Activated CD4-positive, alpha-beta T cell treated with anti-CD3 and anti-CD28 coated beads, Interleukin-10, Interleukin-2, amounts not matched to agents 100 ng/mL and 50 ng/mL, durations not matched to agents 16 hours and 8 hours (primary cell): ENCODE measurements at regions not wholly inside any gene's neighbourhood (a gene's known extent, or its start where the extent isn't known, plus 50 kb on each side); places are given as distances from the start of the nearest gene placed in this dataset.
"Not testable (repeated sequence)": the region's sequence is repeated elsewhere in the genome, so short reads cannot be mapped to it uniquely, and the experiment has no call there.

Experiments used
- DNase-seq: peaks from one replicate; pipeline ENCODE4 v3.0.0-alpha.2; 2020

- no peak for DNase-seq
Observed at GRCh38 chr17:51347851-51348584, 87.7 kb downstream of the UTP18 start.

- no peak for DNase-seq
Observed at GRCh38 chr17:51351080-51351479, 90.7 kb downstream of the UTP18 start.

DNA sequence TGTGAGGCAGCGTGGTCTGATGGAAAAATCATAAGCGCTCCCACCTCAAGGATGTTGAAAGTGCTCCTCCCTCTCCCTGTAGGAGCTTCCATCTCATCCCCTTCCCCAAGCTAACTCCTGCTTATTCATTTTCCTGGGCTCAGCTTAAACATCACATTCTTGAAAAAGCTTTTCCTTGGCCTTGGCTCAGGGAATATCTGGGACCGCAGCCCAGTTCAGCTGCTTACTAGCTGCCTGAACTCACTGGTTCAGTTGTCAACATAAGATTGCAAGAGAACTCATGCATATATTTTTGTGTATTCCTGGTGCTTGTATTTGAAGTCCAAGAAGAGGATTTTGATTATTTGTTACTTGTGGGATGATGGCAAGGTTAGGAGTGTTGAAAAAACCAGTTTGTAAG is 91.5 kb downstream of the UTP18 start:
- no peak for DNase-seq

DNA sequence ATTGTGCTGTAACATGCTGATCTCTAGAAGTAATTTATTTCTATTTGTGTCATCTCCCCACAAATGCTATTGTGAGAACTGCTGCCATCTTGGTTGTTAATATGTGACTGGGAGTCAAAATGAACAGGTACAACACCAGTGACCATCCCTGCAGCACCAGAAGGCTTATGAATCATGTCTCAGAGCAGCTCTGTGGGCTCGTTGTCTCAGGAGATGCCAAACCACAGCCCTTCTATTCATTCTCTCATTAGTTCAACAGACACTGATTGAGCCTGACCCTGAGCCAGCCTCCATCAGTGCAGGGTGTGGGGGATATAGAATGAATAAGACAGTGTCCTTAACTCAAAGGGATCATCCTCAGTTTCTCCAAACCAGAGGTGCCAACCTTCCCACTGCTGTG is 92.5 kb downstream of the UTP18 start:
- no peak for DNase-seq

- DNase-seq: no peak
Observed at GRCh38 chr17:51353296-51353695, 93.0 kb downstream of the UTP18 start.

- no peak for DNase-seq
Observed at GRCh38 chr17:51354936-51355335, 94.6 kb downstream of the UTP18 start.

DNA sequence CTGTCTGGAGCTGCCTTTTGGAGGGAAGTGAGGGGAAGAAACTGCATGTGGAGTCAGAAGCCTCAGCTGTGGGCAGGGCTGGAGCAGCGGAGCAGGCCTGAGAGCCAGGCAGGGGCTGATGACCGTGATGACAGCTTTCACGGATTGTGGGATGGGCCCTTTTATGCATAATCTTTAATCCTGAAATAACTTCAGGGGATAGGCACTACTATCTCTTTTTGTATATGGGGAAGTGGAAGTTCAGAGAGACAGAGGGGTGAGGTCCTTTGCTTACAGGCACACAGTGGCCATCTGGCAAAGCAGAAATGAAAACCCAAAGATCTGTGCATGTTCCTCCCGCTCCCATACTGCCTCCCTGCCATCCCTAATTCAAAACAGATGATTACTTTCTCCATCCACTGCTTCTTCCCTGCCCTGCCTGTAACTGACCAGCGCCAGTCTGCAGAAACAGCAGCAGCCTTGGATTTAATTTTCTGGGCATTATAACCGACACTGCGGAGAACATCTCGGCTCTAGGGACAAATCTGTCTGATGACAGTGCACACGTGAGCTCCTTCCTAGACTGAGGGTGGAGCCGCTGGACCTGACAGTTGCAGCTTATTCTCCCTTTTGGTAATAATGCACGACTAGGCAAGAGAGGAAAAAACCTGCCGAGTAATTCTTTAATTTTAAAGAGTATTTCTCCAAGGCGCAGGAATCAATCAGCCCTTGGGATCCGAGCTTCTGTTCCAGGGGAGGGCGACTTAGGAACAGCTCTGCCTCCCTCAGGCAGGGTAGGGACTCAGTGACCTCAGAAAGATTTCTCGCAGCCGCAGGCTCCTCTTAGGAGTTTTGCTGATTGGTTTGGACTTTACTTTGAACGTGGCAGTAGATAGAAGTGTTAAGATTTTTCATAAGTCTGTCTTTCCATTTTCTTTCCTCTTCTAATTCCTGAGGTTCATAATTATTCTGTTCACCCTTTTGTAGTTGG is 95.4 kb downstream of the UTP18 start:
- no peak for DNase-seq

GRCh38 chr17:51359055-51359454 is 98.7 kb downstream of the UTP18 start:
- no peak for DNase-seq

DNA sequence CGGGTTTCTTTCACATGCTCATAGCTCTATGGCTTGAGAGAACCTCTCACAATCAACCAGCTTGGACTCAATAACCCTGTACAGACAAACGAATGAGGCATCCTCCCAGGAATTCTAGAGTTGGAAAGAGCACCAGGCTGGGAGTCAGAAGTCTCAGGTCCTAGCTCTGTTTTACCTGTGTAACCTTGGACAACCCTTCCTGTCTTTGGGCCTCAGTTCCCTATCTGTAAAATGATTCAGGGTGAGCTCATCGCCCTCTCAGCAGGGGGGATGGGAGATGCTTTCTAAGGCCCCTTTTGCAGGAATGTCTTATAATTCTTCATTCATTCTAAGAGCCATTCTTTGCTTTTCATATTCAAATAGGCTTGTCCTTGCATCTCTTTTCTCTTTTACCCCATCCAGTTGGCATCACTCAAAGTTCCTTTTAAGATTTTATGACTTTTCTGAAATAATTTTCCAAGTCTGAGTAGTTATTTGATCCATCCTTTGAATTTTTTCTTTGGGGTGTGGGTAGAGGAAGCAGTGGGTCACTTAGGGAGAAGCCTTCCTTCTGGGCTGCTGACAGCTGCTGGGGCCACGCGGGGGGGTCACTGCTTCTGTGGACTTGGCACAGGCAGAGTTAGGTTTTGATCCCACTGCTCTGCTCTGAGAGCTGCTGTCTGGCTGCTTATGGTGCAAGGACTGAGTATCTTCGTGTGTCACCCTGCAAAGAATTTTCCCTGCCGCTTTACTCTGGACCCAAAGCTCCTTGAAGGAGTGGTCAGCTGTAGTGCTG is 102.7 kb downstream of the UTP18 start:
- DNase-seq: no peak

DNA sequence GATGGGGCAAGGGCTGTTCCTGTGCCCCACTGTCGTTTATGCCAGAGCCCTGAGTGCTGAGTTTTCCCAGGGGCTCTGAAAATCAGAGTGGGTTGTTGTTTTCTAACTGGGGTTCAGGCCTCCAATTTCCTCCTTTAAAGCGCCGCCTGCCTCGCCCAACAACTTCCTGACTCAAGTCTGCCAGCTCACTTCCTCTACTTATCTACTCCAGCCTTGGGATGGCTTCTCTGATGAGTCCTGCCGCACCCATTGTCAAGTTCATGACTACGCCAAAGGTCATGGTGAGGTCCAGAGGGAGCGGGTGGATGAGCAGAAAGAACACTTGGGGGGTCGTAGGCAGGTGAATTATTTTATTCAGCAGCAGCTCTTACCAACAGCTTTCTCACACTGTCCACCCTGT is 104.7 kb downstream of the UTP18 start:
- no peak for DNase-seq

GRCh38 chr17:51366866-51367265 is 106.5 kb downstream of the UTP18 start:
- no peak for DNase-seq

DNA sequence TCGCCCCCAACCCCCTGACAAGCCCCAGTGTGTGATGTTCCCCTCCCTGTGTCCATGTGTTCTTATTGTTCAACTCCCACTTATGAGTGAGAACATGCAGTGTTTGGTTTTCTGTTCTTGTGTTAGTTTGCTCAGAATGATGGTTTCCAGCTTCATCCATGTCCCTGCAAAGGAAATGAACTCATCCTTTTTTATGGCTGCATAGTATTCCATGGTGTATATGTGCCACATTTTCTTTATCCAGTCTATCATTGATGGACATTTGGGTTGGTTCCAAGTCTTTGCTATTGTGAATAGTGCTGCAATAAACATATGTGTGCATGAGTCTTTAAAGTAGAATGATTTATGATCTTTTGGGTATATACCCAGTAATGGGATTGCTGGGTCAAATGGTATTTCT is 107.5 kb downstream of the UTP18 start:
- DNase-seq: not testable (repeated sequence)

GRCh38 chr17:51371732-51372151 is 111.4 kb downstream of the UTP18 start:
- peak; percentile 71 for DNase-seq

DNA sequence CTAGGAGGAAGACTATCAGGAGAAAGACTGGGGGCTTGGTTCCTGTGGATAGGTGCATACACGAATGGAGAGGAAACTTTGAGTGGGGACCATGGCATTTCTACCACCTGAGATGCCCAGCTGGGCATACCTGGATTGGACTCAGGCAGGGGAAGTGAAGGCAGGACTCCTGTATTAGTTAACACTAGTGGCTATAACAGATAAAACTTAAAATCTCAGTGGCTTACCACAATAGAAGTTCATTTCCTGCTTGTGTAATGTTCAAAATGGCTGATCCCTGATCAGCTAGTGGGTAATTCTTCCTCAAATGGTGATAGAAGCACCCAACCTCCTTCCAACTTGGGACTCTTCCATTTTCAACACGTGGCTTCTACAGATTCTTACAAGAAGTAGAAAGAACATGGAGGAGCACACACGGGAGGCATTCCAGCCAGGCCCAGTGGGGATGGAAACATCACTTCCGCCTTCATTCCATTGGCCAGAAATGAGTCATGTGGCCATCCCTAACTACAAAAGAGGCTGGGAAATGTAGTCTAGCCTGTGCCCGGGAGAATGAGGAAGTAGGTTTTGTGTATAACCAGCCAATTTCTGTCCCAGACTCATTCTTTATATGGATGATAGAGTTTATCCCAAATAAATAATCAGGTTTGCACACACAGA is 112.1 kb downstream of the UTP18 start:
- DNase-seq: peak; percentile 47

DNA sequence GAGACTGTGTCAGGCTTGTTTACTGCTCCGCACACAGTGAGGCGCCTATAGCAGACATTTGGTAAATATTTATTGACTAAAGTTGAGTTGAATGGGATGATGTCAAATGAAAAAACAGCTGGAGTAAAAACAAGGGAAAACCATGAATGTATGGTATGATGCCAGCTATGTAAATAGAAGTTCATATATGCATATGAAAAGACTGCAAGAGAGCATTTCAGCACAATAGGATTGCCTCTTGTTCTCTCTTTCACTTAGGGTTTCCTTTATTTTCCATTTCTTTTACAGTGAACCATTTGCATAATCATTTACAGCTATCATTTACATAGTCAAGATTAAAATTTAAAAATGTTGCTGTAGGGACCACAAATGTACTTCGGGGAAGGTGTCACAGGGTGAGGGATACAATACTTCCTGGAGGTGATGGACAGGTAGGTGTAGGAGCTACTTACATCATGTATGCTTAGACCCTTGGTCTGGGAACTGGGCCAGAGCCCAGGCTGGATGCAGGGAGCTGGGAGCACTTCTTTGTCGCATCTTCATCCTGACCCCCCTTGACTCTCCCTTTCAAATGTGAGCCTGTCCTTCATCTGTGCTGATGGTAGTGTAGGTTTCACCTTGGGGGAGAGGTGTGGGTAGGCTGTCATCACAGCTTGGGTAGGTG is 113.3 kb downstream of the UTP18 start:
- no peak for DNase-seq

DNA sequence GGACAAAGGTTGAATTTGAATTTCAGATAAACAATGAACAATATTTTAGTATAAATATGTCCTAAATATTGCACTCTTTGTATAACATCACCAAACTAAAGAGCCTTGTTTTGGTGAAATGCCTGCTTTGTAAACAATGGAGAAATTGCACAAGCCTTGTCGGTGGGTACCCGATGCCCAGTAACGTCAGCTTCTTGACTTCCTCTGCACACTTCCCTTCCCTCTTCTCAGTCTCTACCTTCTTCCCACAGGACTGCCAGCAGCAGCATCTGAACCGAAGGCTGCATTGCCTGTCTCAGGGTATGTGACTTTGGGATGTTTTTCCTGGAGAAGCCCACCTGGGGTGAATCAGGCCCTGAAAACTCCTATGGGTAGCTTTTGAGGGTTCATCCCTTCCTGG is 113.9 kb downstream of the UTP18 start:
- DNase-seq: no peak

DNA sequence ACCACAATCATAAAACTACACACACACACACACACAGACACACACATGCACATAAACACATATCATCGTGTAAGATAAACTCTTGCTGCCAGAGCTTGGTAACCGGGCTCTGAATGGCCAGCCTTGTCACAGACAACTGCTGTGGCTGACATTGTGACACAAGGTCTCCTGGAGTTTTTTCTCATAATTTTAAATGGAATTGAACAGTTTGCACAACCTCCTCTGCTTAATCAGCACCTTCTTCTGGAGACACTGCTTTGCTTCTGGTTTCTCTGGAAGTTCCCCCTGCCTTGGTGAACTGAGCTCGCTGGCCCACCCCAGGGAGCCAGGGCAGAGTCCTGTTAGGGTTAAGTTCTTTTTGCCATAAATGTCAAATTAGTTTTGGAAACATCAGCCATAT is 115.4 kb downstream of the UTP18 start:
- DNase-seq: no peak

DNA sequence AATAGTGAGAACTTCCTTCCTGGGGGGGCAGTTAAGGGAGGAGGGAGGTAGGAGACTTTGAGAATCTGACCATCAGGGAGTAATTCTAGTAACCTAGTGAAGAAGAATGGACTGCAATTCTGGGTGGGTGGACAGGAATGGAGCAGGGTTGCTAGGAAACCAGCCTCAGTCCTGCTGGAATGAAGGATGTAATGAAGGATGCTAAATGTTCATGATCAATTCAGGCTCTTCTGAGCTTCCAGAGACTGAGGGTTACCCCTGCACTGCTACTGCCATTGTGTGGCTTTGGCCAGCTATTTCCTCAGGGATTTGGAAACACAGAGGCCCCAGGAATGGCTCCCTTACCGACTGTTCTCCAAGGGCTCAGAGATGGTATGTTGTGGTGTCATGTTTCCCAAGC is 116.4 kb downstream of the UTP18 start:
- no peak for DNase-seq

- no peak for DNase-seq
Observed at GRCh38 chr17:51381262-51381661, 120.9 kb downstream of the UTP18 start.

DNA sequence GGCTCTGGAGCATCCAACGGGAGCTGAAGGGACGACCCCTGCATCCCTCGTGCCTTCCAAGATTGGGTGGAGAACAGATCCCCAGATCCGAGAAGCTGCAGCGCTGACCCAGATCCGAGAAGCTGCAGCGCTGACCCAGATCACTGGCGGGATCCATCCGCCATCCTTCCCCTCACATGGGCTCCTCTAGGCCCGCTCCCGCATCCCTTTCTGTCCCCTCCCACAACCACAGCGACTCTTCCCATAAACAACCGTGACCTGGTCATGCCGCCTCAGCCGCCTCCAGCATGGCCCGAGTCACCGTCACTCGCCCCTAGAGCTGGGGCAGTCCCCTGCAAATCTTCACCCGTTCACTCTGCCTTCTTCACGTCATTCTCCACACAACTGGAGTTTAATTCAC is 124.9 kb downstream of the UTP18 start:
- DNase-seq: no peak

- no peak for DNase-seq
Observed at GRCh38 chr17:51387582-51387981, 127.2 kb downstream of the UTP18 start.

DNA sequence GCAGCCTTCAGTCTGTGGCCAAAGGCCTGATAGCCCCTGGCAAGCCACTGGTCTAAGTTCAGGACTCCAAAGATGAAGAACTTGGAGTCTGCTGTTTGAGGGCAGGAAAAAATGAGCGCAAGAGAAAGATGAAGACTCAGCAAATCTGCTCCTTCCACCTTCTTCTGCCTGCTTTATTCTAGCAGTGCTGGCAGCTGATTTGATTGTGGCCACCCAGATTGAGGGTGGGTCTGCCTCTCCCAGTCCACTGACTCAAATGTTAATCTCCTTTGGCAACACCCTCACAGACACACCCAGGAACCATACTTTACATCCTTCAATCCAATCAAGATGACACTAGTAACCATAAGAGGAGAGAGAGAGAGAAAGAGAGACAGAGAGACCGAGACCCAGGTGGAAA is 127.6 kb downstream of the UTP18 start:
- DNase-seq: no peak
